MCF 10A (cell line): ENCODE measurements at regions not wholly inside any gene's neighbourhood (a gene's known extent, or its start where the extent isn't known, plus 50 kb on each side); places are given as distances from the start of the nearest gene placed in this dataset.
"Not testable (repeated sequence)": the region's sequence is repeated elsewhere in the genome, so short reads cannot be mapped to it uniquely, and the experiment has no call there.

Experiments
- BruUV-seq: library from RNA; stranded (reverse); fragments of 400-500 nt; replicated peaks from 2 replicates; lab custom pipeline; 2021; lab: Mats Ljungman, UMichigan
- CTCF ChIA-PET: fragments of 300-600 bp; sonication (Branson Sonifier 250); formaldehyde crosslinking; extraction: SDS; loops from one replicate; lab custom pipeline; 2021; ENCODE audit warnings: antibody characterized with exemption, inconsistent platforms; lab: Yijun Ruan, JAX
- POLR2A ChIA-PET: fragments of 300-600, 350-650 bp; sonication (Branson Sonifier 250); formaldehyde crosslinking; extraction: SDS; loops from one replicate; lab custom pipeline; 2020; ENCODE audit warnings: antibody characterized with exemption, inconsistent platforms; lab: Yijun Ruan, JAX
- DNase-seq: peaks from one replicate; pipeline ENCODE4 v3.0.0-alpha.2; 2018; ENCODE audit not compliant: unreplicated experiment
- H3K27ac Mint-ChIP-seq: one replicate; pipeline ENCODE4 v1.8.0; 2022; ENCODE audit warnings: mild to moderate bottlenecking, low read depth, mixed read lengths; ENCODE audit not compliant: unreplicated experiment
- H3K27me3 Mint-ChIP-seq: one replicate; pipeline ENCODE4 v1.8.0; 2022; ENCODE audit warnings: mixed read lengths; ENCODE audit not compliant: insufficient read depth, unreplicated experiment
- H3K36me3 Mint-ChIP-seq: one replicate; pipeline ENCODE4 v1.8.0; 2022; ENCODE audit warnings: mild to moderate bottlenecking, moderate library complexity, mixed read lengths; ENCODE audit not compliant: insufficient read depth, unreplicated experiment
- H3K4me1 Mint-ChIP-seq: one replicate; pipeline ENCODE4 v1.8.0; 2022; ENCODE audit warnings: mixed read lengths; ENCODE audit not compliant: insufficient read depth, unreplicated experiment
- H3K4me3 Mint-ChIP-seq: one replicate; pipeline ENCODE4 v1.8.0; 2022; ENCODE audit warnings: mild to moderate bottlenecking, moderate library complexity, mixed read lengths; ENCODE audit not compliant: unreplicated experiment
- H3K9me3 Mint-ChIP-seq: one replicate; pipeline ENCODE4 v1.8.0; 2022; ENCODE audit warnings: mixed read lengths; ENCODE audit not compliant: unreplicated experiment
- CTCF ChIP-seq: fragments of 200-600 bp; IDR thresholded peaks from one replicate; pipeline ENCODE4 v1.8.0; 2022; ENCODE audit warnings: antibody characterized with exemption, mild to moderate bottlenecking; ENCODE audit not compliant: unreplicated experiment
- intact Hi-C: fragments of 100-400 bp; cut with micrococcal nuclease; formaldehyde crosslinking; loops from 2 replicates; pipeline ENCODE4 v1.14.1; 2022

- no peak for TF ChIP-seq CTCF
- Mint-ChIP-seq H3K9me3 (peaks cover 4% of the 10 kb centered on the region), H3K4me1 (peaks cover 10% of the 10 kb centered on the region), H3K36me3 (no peaks in the 10 kb centered on the region), H3K27ac (peak overlapping the region; percentile 87), H3K27me3 (no peaks in the 10 kb centered on the region), H3K4me3 (peak overlapping the region; percentile 87)
- POLR2A ChIA-PET: interaction anchor here (0.6 to 1.9 kb wide), 9 partner anchors 11 to 184 kb away, joined by 3 to 8 read pairs (median 4); no protein-coding TSS in a partner anchor
- intact Hi-C loops: no loop called here
- DNase-seq: no peak
- CTCF ChIA-PET: interaction anchor here (0.6 to 4.3 kb wide), 3 partner anchors 11 to 141 kb away, joined by 4 to 42 read pairs (median 5); no protein-coding TSS in a partner anchor
- TSS peak; percentile 81 for BruUV-seq
Measured at GRCh38 chr9:94029932-94030317, 54.3 kb upstream of the PTPDC1 start.

- Mint-ChIP-seq H3K27ac (no peak overlapping the region), H3K9me3 (peaks cover 7% of the 10 kb centered on the region), H3K4me1 (peaks cover 6% of the 10 kb centered on the region), H3K27me3 (no peaks in the 10 kb centered on the region), H3K36me3 (no peaks in the 10 kb centered on the region), H3K4me3 (no peak overlapping the region)
- POLR2A ChIA-PET: no interaction called here
- intact Hi-C loops: no loop called here
- TF ChIP-seq CTCF: no peak
- BruUV-seq: no TSS peak
- no peak for DNase-seq
- CTCF ChIA-PET: interaction anchor here (0.6 to 1.6 kb wide), 3 partner anchors 9 to 13 kb away, joined by 3 to 16 read pairs (median 3); no protein-coding TSS in a partner anchor
Measured at GRCh38 chr9:94026816-94027215, 57.4 kb upstream of the PTPDC1 start.

GRCh38 chr9:94022476-94022875, 61.8 kb upstream of the PTPDC1 start:
- POLR2A ChIA-PET, H3K9me3 Mint-ChIP-seq, H3K27ac Mint-ChIP-seq, intact Hi-C loops, H3K36me3 Mint-ChIP-seq, H3K4me3 Mint-ChIP-seq, DNase-seq, H3K4me1 Mint-ChIP-seq, H3K27me3 Mint-ChIP-seq, BruUV-seq: not testable (repeated sequence)
- CTCF ChIA-PET: interaction anchor here (2.0 kb wide), 1 partner anchor 9 kb away, joined by 6 read pairs; no protein-coding TSS in a partner anchor

GRCh38 chr9:94020836-94021235, 63.4 kb upstream of the PTPDC1 start:
- H3K4me1 Mint-ChIP-seq, H3K36me3 Mint-ChIP-seq, H3K27ac Mint-ChIP-seq, DNase-seq, H3K9me3 Mint-ChIP-seq, BruUV-seq, intact Hi-C loops, H3K4me3 Mint-ChIP-seq, POLR2A ChIA-PET, H3K27me3 Mint-ChIP-seq, CTCF ChIA-PET: not testable (repeated sequence)

GRCh38 chr9:94018628-94019027, 63.5 kb upstream of the BARX1 start:
- Mint-ChIP-seq H3K27ac (no peak overlapping the region), H3K36me3 (no peaks in the 10 kb centered on the region), H3K4me1 (no peaks in the 10 kb centered on the region), H3K4me3 (no peak overlapping the region), H3K27me3 (no peaks in the 10 kb centered on the region), H3K9me3 (no peaks in the 10 kb centered on the region)
- intact Hi-C loops: no loop called here
- TF ChIP-seq CTCF: no peak
- ChIA-PET POLR2A (interaction anchor here (0.5 to 1.1 kb wide), 5 partner anchors 117 to 387 kb away, joined by 3 to 4 read pairs (median 3); no protein-coding TSS in a partner anchor), CTCF (interaction anchor here (0.5 to 2.4 kb wide), 5 partner anchors 11 to 1747 kb away, joined by 3 to 17 read pairs (median 5); no protein-coding TSS in a partner anchor)
- no TSS peak for BruUV-seq
- no peak for DNase-seq
